Stimulated activated CD4-positive, alpha-beta T cell treated with anti-CD3 and anti-CD28 coated beads, Interleukin-1b, Interleukin-23, amount 100 ng/mL, for 48 hours (primary cell): ENCODE measurements at regions not wholly inside any gene's neighbourhood (a gene's known extent, or its start where the extent isn't known, plus 50 kb on each side); places are given as distances from the start of the nearest gene placed in this dataset.
A peak's percentile ranks its signal among the peaks of the same experiment; 100 is the strongest.

Experiments used
- DNase-seq: peaks from one replicate; pipeline ENCODE4 v3.0.0-alpha.2; 2020

DNA sequence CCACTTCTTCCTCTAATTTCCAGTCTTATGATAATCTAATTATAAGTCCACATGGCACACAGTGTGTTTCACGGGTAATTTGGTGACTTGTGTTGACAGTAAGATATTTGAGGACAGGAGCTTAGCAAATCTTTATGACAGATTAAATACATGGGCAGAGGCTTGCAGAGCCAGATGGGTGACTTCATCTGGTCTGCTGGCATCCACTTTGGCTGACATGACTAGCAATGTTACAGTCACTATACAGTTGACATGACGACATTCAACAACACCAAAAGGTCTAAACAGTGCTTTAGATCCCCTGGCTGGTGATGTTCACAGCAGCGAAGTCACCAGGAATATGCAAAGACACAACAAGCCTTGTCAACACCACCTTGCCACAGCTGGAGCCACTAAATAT, 147.2 kb downstream of the ETS2 start:
- no peak for DNase-seq

DNA sequence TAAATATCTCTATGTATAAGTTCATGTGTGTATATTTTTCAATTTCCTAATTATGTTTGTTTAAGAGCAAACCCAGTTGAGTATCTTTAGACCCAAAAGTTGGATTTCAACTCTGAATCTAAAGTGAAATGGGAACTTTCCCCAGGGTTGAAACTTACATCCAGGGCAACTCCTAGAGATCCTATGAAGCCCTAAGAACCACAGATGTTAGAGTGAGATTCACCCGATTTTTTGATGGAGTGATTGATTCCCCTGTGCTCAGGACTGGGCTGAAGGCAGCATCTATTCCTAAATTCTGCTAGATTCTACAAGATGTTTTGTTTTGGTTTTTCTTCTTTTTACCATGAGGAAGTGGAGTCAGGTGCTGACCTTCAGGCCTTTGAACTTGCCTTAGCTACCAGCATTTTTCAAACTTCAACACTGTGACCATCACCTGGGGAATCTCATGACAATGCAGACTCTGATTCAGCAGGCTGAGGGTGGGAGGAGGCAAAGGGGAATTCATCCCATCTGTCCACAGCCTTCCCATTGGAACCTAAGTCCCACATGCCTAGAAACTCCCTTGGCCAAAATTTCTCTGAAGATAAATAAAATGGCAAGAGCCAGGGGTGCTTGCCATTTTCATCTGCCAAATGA, 145.5 kb downstream of the ETS2 start:
- no peak for DNase-seq

DNA sequence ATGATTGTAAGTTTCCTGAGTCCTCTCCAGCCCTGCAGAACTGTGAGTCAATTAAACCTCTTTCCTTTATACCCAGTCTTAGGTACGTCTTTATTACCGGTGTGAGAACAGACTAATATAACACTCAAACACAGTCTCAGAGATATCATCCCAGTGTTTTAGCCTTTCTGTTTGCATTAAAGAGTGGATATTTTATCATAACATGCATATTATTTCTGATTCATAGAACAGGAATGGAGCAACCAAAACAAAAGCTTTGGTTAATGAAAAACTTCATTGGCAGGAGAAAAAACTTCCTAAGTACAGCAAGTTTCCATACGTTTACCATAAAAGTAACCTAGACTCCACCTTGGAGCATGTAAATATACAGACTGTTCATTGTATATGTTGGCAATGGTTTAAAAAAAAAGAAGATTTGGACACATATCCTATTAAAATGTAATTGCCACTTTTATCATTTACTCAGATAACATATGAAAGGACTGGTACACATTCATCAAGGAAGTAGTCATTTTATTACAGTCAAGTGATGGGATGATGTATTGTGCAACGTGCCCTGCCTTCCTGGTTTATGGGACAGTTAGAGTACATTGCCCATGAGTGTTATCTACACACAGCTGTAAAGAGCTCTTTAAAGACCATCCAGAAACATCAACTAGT, 144.8 kb downstream of the ETS2 start:
- DNase-seq = no peak

DNA sequence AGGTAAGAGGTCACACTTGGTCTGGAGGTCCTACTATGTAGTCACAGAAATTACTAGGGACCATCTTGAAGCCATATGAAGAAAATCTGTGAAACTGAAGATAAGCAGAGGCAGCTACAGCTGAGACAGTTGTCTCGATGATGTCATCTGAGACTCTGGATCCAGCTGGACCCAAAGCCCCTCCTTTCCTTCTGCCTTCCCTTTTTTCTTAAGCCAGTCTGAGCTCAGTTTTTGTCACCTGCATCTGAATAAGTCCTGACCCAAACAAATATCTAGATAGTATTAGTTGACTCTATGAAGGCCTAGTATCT, 143.3 kb downstream of the ETS2 start:
- DNase-seq = no peak

DNA sequence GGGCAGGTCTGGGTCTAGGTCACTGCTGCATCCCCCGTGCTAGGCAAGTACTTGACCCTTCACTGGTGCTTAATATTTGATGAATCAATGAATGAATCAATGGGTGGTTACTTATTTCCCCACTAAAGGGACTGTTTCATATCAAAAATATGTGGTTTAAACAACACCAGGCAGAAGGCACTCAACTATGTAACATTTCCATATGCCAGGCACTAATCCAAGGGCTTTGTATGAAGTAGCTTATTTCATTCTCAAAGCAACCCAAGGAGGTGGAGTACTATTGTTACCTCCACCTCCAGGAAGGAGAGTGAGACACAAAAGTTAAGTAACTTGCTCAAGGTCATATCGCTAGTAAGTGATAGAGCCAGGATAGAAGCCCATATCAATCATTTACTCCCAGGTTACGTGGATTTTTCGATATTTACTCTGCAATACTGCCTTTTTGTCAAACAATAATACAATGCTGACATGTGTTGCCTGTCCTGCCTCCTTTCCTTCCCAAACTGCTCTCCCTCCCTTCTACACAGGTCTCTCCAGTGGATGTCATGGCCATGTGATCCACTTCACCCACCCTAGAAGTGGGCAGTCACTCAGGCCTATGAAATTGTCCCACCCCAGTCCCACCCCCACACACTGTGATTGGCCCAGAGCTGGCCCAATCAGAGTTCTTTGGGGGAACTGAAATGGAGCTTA, 142.8 kb downstream of the ETS2 start:
- DNase-seq = no peak

DNA sequence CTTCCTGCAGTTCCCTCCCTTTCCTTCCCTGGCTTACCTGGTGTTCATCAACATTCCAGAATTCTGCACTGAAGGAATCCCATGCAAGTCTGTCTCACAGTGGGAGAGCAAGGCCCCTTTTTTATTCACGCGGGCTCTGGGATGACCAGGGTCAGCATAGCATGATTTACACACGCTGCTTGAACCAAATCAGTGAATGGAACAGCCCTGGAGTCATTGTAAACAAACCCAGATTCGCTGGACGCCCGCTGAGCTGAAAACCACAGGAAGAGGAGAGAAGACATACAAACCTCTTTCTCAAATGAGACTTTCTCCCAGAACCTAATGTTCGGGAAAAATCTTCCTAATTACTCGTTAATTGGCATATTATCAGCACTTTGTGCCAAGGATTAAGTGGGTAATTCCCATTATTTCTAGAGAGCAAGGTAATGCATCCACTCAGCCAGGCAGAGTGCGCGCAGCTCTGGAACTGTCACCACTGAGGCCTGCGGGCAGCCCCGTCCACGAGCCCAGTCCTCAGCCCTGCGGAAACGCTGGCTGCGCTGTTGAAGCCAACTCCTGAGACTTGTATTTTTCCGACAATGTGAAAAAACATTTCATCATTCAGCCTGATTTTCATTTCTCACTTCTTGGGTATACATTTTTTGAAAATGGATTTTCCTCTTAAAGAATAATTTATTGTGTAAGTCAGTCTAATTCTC, 140.0 kb downstream of the ETS2 start:
- no peak for DNase-seq

DNA sequence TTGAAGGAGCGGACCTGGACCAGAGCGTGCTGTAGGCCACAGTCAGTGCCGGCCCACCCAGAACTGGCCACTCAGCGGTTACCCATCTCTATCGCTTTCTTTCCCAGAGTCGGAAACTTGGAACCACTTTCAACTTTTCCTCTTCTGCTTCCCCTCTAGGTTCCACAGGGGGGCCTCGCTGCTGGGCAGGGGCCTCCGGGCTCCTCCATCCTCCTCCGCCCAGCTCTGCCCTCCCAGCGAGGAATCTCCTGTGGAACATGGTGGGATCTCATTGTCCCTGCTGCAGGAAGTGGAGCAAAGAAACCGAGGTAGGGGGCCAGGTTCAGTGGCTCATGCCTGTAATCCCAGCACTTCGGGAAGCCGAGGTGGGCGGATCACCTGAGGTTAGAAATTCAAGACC, 139.2 kb downstream of the ETS2 start:
- no peak for DNase-seq

DNA sequence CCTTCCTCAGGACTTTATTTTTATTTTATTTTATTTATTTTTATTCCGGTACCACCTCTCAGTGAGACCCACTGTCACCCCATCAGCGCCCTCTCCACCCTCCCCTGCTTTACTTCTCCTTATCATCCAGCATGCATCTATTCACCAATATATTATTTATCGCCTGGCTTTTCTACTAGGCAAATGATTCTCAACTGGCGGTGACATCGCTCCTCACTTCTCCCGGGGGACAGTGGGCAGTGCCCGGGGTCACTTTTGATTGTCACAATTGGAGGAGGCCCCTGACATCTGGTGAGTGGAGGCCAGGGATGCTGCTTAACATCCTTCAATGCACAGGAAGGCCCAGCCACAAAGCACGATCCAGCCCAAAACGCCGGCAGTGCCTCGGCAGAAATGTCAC, 138.7 kb downstream of the ETS2 start:
- DNase-seq = no peak

DNA sequence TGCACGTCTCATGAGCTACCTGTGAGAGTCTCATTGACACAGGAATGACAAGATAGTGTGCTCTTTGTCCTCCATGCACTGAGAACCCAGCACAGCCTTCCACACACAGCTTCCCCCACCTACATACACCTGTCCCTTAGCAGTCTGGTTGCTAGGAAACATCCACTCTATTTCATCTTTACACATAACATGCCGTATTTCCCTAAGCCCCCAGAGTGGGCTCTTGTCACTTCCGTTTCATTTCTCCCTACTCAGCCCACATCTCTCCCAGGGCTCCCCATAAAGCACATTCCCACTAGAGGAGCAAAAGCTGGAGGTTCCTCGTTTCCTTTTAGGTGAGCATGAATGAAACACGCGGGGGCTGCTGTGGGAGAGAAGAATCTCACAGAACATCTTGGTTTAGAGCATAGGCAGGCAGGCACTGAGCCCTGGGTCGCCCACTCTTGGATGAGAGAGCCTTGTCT, 137.1 kb downstream of the ETS2 start:
- DNase-seq = no peak

DNA sequence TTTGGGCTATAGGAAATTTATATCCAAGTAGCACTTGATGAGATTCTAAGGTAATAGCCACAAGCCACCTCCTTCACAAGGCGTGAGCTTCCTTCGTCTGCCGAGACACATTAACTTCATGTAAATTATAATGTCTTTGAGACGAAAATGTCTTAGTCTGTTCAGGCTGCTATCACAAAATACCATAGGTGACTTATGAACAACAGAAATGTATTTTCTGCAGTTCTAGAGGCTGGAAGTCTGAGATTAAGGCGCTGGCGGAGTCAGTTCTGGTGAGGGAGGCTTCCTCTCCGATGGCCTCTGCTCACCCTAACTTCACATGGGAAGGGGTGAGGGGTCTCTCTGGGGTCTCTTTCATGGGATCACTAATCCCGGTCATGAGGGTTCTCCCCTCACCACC, 133.0 kb downstream of the ETS2 start:
- DNase-seq = no peak

DNA sequence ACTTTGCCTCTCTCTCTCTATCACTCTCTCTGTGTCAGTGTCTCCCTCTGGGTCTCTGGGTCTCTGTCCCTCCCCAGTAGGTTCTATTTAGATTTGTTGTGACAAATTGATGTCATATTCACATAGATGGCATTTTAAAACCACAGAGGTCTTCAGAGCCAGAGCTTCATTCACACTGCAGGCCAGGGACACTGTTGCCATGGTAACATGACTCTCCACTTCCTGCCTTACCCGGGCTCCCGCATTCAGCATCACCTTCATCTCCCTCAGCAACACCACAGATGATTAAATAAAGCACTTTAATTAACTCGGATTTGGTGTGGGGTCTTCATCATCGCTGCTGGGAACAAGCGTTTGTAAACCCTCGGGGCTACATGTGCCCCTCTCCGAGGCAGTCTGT, 132.6 kb downstream of the ETS2 start:
- peak; percentile 16 for DNase-seq

DNA sequence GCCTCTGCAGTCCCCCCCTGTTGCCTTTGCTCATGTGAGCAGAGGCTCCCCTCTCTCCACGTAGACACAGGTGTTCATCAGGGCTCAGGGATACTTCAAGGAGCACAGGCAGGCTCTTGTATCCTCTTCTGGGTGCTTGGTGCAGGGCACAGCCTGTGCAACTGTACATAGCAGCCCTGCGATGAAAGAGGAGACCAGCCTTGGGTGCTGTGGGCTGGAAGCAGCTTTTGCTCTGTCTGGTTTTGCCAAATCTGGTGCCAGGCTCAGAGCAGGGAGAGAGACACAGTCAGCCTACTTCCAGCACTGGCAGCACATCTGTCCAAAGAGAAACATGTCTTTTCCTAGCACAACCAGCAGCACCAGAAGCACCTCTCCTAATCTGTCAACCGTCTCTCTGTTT, 132.1 kb downstream of the ETS2 start:
- DNase-seq = no peak

DNA sequence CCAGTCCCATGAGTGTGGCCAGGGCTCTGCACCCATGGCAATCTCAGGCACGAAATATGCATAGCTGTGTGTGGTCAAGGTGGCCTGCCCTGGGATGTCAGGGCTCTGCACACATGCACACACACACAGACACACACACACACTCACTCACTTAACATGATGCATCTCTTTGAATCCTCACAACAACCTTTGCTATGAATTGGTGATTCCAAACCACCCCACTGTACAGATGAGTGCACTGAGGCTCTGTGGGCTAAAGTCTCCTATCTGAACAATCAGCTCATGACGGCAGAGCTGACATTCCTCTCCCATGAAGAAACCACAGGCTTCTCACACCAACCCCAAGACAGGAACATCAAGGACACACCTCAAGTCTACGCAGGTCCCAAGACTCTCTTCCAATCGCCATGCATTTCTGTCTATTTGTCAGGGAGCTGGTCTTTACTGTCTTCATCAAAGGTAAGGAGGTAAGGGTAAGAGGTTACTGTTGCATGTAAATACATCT, 131.6 kb downstream of the ETS2 start:
- no peak for DNase-seq

DNA sequence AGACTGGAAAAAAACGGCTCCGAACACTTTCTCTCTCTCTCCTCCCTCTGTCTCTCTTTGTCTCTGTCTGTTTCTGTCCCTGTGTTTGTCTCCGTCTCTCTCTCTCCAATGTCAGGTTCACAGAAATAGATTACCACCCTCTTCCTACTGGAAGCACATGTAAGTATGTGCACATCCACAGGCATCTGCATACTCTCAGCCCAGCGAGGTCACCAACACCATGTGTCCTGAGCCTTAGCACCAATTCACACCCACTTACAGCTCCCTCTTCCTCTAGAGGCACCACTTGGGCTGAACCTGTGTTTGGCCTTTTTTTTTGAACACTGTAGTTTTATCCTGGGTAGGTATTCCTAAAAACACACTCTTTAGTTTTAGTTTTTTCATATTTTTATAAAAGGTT, 130.5 kb downstream of the ETS2 start:
- no peak for DNase-seq

DNA sequence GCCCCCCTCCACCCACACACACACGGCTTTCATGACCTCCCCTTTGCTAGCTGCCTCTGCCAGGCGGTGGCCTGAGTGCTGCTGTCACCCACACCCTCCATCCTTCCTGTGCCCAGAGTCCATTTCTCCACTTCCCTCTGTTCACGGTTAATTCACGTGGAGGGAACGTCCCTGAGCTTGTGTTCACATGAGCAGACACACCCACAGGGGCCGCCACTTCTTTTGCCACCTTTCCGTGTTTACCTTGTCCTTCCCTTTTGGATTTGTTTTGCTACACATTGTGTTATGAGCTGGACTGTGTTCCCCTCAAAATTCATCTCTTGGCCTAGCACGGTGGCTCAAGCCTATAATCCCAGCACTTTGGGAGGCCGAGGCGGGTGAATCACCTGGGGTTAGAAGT, 128.0 kb downstream of the ETS2 start:
- DNase-seq = no peak

DNA sequence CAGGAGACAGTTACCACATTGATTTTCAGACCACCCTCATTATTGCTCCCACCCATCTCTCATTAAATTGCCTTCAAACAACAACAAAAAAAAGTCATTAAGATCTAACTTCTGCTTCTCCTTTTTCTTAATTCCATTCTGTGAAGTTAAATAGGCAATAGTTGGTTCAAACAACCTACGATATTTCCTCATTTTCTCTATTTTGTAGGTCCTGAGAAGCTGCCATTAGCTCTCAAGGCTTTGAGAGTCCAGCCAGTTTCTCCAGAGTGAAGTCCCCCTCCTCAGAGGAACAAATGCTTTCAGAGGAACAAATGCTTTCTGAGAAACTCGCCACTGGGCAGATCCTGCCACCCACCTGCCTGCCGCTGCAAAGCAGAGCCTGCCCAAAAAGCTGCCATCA, 125.6 kb downstream of the ETS2 start:
- no peak for DNase-seq

DNA sequence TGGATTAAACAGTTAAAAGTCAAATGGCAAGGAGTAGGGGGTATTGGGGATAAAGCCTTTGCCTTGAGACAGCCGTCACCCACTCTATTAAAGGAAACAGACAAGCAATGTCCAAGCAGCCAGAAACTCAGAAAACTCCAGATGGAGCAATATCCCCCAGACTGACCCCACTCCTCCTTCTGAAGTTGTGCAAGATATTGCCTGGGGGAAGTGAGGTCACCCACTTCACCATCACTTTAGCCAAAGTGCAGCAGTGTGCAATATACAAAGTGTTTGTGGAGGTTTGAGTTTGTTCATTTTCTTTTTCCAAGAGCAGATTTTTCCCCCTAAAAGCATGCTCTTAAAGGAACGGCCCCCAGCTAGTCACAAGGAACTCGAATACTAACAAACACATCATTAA, 125.1 kb downstream of the ETS2 start:
- no peak for DNase-seq

DNA sequence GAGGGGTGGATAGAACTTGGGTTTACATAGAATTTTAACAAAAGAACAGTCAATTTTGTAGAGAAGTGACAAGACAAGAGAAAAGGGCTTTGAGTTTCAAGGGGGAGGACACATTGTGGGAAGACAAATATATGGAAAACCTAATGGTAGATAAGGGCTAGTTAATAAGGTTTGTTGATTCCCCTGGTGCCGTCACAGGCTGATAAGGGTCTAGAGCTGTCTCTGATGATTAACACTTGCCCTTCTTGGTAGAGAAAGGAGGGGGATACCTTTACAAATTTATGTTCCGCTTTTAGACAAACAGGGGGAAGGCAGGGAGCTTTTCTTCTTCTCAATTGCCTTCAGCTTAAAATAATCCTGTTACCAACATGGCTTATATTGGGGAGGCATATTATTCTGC, 124.3 kb downstream of the ETS2 start:
- no peak for DNase-seq

DNA sequence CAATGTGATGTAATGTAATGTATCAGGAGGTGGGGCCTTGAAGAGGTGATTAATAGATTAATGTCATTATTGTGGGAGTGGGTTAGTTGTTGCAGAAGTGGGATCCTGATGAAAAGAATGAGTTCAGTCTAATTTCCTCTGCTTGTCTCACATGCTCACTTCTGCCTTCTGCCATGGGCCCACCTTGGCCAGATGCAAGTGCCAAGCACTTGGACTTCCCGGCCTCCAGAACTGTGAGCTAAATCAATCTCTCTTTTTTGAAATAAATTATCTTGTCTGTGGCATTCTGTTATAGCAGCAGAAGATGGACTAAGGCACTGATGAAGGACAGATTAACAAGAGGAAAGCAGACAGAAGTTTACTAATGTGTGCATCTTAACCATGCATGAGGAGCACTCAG, 123.9 kb downstream of the ETS2 start:
- no peak for DNase-seq

DNA sequence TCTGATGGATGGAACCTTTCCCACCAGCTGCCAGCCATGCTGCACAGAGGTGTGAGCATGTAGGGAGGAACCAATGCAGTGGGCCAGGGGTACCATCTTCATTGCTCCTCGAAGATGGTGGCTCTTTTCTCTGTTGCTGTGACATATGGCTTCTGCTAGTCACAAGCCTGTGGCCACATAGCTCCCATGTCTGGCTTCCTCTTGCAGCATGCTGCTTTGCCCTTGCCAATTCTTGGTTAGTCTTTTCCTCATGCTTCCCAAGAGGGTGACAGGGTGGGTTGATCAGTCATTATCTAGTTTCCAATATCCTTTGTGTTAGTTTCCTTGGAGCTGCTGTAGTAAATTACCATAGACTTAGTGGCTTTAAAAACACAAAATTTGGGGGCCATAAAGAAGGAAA, 123.4 kb downstream of the ETS2 start:
- DNase-seq = no peak

DNA sequence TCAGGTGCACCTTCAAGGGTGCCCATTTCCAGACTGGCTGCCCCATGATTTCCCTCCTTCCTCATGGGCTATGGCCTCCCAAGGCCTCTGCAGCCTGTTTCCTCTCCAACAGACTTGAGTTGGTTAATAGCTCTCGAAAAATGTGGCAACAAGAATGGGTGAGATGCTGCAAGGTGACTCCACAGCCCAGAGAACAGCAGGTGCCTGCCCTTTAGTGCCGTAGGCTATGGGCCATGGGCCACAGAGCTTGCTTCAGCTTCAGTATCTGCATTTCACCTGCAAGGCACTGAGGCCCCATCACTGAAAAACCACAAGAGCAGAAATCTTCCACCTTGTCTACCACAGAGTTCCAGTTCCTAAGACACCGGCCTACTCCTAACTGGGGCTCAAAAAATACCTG, 122.0 kb downstream of the ETS2 start:
- DNase-seq = no peak

DNA sequence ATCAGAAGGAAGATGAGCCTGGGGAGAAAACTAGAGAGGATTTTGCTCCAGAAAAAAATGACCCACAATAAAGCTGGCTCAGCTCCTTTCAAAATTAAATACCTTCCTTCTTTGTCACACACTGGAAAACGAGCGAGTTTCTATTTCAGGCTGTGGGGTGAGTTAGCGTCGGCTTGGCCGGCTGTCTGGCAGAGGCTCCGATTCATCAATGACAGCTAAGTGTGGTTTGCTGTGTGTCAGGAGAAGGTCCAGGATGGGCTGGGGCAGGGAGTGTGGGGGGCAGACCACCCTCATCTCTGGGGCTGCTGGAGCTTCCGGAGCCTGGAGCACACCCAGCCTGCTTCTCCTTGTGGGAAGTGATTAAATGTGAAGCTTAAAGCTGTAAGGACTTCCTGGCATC, 120.2 kb downstream of the ETS2 start:
- DNase-seq = no peak

DNA sequence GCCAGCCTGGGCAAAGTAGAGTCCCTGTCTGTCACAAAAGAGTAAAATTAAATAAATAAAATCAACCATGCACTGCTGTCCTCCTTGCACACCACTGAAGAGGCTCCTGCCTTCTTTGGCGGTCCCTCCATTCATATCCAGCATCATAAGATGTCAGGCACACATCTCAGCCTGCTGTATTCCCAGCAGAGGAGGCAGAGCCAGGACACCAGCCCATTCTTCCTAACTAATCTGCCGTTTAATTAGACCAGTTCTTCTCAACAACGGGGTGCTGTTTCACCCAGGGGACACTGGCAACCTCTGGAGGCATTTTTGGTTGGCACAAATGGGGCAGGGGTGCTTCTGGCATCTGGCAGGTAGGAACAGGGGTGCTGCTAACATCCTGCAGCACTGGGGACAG, 119.7 kb downstream of the ETS2 start:
- no peak for DNase-seq

DNA sequence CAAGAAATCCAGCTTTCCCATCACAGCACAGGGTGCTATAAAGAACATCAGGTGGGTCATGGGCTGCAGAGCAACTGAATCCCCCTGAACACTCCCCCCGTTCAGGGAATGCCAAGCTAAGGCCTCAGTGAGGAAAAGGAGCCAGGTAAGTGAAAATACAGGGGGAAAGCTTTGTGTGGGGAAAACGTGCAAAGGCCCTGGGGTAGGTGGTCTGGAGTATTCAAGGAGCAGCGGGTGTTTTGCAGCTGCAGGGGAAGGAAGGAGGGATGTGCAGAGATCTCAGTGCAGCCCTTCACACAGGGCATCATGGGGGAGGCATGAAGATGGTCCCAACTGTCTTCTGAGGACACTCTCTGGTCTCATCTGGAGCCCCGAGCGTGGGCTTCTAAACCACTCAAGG, 119.2 kb downstream of the ETS2 start:
- DNase-seq = no peak
